ENCODE measurements at regions not wholly inside any gene's neighbourhood (a gene's known extent, or its start where the extent isn't known, plus 50 kb on each side); places are given as distances from the start of the nearest gene placed in this dataset.

DNA sequence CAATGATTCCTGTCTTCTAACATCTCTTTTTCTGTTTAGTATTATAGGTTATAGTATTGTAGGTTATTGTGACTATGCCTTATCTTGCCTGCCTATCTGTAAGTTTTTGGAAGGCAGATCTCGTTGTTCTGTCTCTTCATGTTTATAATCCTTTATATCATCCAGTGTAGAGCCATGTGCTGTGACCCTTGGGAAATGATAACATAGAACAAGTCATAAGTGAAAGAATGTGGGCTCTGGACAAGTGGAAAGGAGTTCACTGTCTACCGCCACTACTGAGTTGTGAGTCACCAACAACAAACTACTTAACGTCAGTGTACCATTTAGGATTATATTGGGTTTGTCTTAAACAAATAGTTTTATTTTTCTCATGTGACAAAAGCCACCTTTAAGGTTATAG lies 139.3 kb downstream of the LYPLAL1 start:
- TF ChIP-seq, protein P1, sequence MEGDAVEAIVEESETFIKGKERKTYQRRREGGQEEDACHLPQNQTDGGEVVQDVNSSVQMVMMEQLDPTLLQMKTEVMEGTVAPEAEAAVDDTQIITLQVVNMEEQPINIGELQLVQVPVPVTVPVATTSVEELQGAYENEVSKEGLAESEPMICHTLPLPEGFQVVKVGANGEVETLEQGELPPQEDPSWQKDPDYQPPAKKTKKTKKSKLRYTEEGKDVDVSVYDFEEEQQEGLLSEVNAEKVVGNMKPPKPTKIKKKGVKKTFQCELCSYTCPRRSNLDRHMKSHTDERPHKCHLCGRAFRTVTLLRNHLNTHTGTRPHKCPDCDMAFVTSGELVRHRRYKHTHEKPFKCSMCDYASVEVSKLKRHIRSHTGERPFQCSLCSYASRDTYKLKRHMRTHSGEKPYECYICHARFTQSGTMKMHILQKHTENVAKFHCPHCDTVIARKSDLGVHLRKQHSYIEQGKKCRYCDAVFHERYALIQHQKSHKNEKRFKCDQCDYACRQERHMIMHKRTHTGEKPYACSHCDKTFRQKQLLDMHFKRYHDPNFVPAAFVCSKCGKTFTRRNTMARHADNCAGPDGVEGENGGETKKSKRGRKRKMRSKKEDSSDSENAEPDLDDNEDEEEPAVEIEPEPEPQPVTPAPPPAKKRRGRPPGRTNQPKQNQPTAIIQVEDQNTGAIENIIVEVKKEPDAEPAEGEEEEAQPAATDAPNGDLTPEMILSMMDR (optimal IDR thresholded peaks at IDR 0.05 in 1 of 3, IDR thresholded peaks at IDR 0.05 in 1 of 3, conservative IDR thresholded peaks at IDR 0.05 in 1 of 3; ENCODE audit: extremely low read depth in 1 of 3, insufficient read depth in 2 of 3, low read length in 3 of 3) = no peak
- TF ChIP-seq EZH2 (IDR thresholded peaks at IDR 0.05; ENCODE audit: low read length) = no peak
- H3K4me2 ChIP-seq (ENCODE audit: control insufficient read depth, extremely low read depth, insufficient read depth, low read depth, low read length) = no peak overlapping the region

DNA sequence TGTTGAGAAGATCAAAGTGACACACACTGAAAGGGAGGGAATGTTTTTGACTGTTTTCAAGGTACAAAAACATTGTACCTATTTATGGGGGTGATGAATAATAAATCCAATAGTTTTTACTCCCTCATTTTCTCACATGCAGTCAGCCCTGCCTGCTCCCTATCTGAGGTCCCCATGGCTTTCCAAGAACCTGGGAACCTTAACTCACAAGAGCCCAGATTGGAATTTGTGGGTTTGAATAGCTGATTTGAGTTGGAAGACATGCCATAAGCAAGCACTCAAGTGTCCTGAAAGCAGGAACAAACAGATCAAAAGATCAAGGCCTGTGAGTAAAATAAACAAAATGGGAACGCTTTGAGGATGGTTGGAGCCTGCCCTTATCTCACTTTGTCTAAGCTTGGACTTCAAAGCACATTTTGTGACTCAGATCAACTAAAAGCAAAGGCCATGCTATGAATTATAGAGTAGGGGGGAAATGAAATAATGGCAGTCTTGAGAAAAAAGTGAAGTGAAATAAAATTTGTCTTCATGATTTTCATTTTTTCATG lies 136.6 kb downstream of the LYPLAL1 start:
- no peak for TF ChIP-seq EZH2 (IDR thresholded peaks at IDR 0.05; ENCODE audit: low read length)
- TF ChIP-seq, protein P1 (optimal IDR thresholded peaks at IDR 0.05 in 1 of 3, IDR thresholded peaks at IDR 0.05 in 1 of 3, conservative IDR thresholded peaks at IDR 0.05 in 1 of 3; ENCODE audit: extremely low read depth in 1 of 3, insufficient read depth in 2 of 3, low read length in 3 of 3) = no peak
- Histone ChIP-seq H3K79me2 (ENCODE audit: control insufficient read depth, insufficient read depth, low read length) (no peaks in the 10 kb centered on the region), H3K27ac (ENCODE audit: control insufficient read depth, insufficient read depth, low read length) (no peak overlapping the region), H3K4me1 (ENCODE audit: control insufficient read depth, extremely low read depth, insufficient read depth, low read length) (no peaks in the 10 kb centered on the region), H3K4me3 (ENCODE audit: control insufficient read depth in 2 of 3, extremely low read depth in 1 of 3, insufficient read depth in 2 of 3, low read depth in 1 of 3, low read length in 3 of 3) (no peak overlapping the region), H3K9ac (ENCODE audit: control insufficient read depth, extremely low read depth, insufficient read depth, low read length) (no peak overlapping the region), H4K20me1 (ENCODE audit: control insufficient read depth, extremely low read depth, insufficient read depth, low read length) (no peaks in the 10 kb centered on the region), H3K27me3 (ENCODE audit: control insufficient read depth, extremely low read depth, insufficient read depth, low read length) (peaks cover 33% of the 10 kb centered on the region), H3K36me3 (ENCODE audit: control insufficient read depth in 2 of 2, extremely low read depth in 1 of 2, insufficient read depth in 2 of 2, low read length in 2 of 2) (no peaks in the 10 kb centered on the region), H3K4me2 (ENCODE audit: control insufficient read depth, extremely low read depth, insufficient read depth, low read depth, low read length) (no peak overlapping the region), H3K9me1 (ENCODE audit: control insufficient read depth, extremely low read depth, insufficient read depth, low read length) (no peaks in the 10 kb centered on the region), H2AFZ (ENCODE audit: control insufficient read depth, low read length) (no peak overlapping the region), H3K9me3 (ENCODE audit: control insufficient read depth, low read depth, low read length) (no peaks in the 10 kb centered on the region)
- dilution Hi-C loops (cut with MboI; ENCODE audit: extremely low pct_ligation_motif_present, low sequenced_read_pairs) = no loop called here
- no peak for FAIRE-seq
- no peak for DNase-seq (ENCODE audit: low read depth, low spot score)

More for the DNA sequence above, 139.3 kb downstream of the LYPLAL1 start:
- H3K79me2 ChIP-seq (ENCODE audit: control insufficient read depth, insufficient read depth, low read length) = no peaks in the 10 kb centered on the region
- H3K36me3 ChIP-seq (ENCODE audit: control insufficient read depth in 2 of 2, extremely low read depth in 1 of 2, insufficient read depth in 2 of 2, low read length in 2 of 2) = no peaks in the 10 kb centered on the region
- no peaks in the 10 kb centered on the region for H3K9me1 ChIP-seq (ENCODE audit: control insufficient read depth, extremely low read depth, insufficient read depth, low read length)
- dilution Hi-C loops (cut with MboI; ENCODE audit: extremely low pct_ligation_motif_present, low sequenced_read_pairs) = no loop called here
- peaks cover 2% of the 10 kb centered on the region for H3K9me3 ChIP-seq (ENCODE audit: control insufficient read depth, low read depth, low read length)
- H3K27me3 ChIP-seq (ENCODE audit: control insufficient read depth, extremely low read depth, insufficient read depth, low read length) = peaks cover 33% of the 10 kb centered on the region
- H3K4me1 ChIP-seq (ENCODE audit: control insufficient read depth, extremely low read depth, insufficient read depth, low read length) = no peaks in the 10 kb centered on the region
- no peak overlapping the region for H3K27ac ChIP-seq (ENCODE audit: control insufficient read depth, insufficient read depth, low read length)
- H4K20me1 ChIP-seq (ENCODE audit: control insufficient read depth, extremely low read depth, insufficient read depth, low read length) = no peaks in the 10 kb centered on the region
- no peak for DNase-seq (ENCODE audit: low read depth, low spot score)
- no peak for FAIRE-seq
- H3K9ac ChIP-seq (ENCODE audit: control insufficient read depth, extremely low read depth, insufficient read depth, low read length) = no peak overlapping the region
- no peak overlapping the region for H2AFZ ChIP-seq (ENCODE audit: control insufficient read depth, low read length)
- H3K4me3 ChIP-seq (ENCODE audit: control insufficient read depth in 2 of 3, extremely low read depth in 1 of 3, insufficient read depth in 2 of 3, low read depth in 1 of 3, low read length in 3 of 3) = no peak overlapping the region
